HG02763 (cell line): ENCODE measurements at regions not wholly inside any gene's neighbourhood (a gene's known extent, or its start where the extent isn't known, plus 50 kb on each side); places are given as distances from the start of the nearest gene placed in this dataset.

Source experiments
- ATAC-seq: cut with Tn5 transposase; IDR thresholded peaks from one replicate; pipeline ENCODE4 v1.9.1; 2021; ENCODE audit warnings: mild to moderate bottlenecking, moderate library complexity; ENCODE audit not compliant: unreplicated experiment

DNA sequence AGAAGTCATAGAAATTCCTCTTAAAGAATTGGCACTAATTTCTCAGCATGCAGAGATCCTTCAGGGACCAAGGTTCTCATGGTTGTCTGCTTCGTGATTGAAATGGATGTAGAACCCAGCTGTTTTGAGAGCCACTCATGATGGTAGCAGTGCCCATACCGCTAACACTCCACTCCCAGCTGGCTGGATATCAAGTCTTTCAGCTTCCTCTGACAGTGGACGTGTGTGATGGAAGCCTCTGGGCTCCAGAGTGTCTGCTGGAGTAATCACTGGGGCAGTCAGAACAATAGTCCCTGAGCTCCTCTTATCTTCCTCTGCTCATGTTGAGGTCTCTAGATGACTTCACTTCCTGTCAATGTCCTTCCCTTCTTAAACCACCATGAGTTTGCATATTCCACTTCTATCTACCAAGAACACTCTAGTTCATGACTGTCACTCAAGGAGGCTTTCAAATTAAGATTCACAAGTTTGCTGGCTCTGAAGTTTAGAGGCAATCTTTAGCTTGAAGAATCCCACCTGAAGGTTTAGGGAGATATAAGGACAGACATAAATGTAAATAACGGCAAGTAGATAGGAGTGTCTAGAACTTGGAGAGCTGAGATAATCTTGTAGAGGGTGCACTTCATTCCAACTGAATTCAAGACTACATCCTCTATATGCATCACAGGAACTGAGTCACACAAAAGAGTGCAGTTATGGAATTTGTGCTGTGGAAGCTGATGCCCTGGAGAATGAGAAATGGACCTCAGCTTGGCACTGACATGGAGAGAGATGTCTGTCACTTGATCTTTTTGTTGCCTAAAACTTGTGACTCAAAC is 64.5 kb upstream of the WDR1 start:
- peak; percentile 91 for ATAC-seq

DNA sequence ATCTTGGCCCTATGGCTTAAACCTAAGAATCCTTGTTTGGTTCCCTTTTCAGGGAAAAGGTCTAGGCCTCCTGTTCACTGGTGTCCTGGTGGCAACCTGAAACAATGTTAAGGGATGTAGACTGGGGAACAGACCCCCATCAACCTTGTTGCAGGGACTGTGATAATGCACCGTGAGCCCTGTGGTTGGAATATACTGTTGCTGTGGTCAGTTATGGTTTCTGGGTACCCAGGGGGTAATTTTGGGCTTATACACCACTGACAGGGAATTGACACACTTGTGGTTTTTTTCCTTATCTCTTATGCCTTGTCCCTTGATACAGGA is 64.0 kb upstream of the WDR1 start:
- no peak for ATAC-seq

DNA sequence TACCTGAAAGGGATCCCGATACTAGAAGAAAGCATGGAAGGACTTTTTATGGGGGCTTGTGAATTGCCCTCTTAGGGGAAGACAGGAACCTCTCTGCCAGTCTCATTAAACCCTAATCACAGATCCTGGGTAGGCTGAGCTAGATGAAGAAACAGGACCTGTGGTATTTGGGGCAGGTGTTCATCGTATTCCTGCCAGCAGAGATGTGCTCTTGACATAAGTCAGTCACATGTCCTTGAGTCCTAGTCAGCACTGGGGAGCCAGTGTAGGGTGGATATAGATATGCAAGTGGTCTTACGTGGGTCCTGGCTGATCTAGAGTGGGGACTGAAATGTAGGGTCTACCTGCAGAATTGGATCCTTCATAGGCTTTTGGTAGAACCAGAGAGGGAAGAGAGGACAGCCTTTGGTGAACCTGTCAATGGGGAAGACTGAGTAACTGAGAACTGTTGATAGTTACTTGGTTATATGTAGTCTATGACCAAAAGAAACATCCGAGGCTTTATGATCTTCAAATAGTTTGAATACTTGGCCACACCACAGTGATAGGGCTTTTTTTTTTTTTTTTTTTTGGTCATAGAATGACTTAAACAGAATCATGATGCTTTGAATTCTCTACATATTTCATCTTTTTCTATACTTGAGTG is 63.5 kb upstream of the WDR1 start:
- ATAC-seq, result no peak

DNA sequence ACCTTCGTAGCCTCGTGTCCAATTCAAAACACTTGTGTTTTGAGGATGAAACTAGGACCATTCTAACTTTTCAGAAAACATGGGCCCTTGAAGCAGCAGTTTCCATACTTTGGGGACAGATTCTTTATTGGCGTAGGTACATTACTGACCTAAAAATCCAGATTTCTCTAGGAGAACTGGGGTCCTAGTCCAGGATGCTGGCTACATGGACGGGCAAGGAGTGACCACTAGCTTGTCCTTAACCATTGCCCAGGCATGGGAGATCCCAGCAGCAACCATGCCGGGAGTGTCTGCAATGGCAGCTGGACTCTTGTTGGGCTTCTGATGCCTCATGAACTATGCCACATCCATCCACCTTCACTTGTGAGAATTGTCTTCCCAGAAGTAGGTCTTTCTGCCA is 62.2 kb upstream of the WDR1 start:
- no peak for ATAC-seq

DNA sequence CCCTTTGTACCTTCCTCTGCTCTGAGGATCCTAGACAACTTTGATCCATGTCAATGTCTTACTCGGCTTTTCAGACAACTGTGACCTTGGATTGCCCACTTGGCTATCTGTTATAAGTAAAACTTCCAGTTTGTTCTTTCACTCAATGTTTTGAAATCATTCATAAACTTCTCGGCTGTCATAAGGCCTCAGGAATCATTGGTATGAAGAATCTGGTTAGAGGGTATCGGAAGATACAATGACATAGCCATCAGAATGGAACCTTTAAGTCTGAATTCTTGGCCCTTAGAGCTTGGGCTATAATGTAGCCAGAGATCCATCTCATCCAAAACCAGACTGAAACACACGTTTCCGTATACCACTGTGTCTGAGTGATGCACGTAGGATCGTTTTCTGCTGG is 59.0 kb upstream of the WDR1 start:
- no peak for ATAC-seq

DNA sequence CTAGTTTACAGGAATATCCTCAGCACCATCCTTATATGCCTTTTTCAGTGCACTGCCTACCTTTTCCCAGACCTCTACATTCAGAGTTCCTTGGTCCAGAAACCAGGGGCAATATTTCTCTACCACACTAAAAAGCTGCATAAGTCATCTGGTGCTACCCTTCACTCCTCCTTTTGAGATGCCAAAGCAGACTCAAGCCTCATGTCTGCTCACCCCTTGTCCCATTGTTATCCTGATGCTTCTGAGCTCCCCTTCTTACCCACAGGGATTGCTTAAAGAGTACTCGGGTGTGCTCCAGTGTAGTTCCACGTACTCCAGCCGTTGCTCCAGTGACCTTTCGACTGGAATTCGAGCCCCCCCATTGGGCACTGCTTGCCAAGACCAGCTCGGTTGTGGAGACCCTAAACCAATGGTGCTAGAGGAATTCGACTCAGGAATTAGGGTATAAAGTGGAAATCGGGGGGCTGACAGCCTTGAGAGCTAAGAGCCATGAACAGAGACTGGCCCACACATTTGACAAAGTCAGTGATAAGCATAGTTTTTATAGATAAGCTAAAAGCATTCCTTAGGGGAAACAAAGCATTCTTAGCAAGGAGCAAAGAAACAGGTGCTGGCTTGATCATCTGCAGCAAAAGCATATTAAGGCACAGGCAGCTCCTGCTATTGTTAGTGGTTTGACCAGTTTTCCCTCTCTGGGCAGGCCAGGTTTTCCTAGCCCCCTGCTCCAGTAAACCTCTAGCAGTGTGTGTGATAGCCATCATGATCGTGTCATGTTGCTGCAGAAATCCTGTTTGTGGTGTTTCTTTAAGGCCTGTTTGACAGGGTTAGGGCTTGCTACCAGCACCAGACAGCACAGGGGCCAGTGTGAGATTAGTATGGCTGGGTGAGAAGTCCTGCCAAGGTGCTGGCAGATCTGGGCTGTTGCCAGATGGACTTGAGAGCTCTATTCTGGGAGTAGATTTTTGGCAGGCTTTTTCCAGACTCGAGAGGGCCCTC is 57.5 kb upstream of the WDR1 start:
- ATAC-seq, result no peak

DNA sequence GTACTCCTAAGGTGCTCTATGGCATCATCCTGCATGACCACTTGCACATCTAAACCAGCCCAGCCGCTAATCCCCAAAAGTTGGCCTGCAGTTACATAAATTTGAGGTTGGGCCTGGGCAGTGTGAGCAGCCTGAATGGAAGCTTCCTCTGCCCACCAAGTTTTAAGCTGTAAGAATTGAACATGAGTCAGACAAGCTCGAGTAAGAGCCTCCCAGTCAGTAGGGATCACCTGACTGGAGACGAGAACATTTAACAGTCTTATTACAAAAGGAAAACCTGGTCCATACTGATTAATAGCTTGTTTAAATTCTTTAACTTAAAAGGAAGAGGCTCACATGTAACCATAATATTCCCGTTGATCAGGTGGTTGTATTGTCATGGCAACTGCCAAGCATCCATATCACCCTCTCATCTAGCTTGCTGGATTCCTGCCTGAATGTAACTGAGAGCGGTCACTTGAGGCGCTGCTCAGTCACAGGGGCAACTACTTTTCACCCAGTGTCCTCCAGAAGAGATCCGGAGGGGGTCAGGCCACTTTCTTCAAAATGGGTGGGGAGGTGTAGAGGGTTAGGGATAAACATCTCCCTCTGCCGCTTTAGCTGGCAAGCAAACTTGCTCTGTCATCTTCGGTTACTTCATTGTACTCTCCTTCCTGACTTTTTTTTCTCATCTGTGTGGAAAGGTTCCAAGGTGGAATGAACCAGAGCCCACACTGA is 56.6 kb upstream of the WDR1 start:
- ATAC-seq, result no peak

DNA sequence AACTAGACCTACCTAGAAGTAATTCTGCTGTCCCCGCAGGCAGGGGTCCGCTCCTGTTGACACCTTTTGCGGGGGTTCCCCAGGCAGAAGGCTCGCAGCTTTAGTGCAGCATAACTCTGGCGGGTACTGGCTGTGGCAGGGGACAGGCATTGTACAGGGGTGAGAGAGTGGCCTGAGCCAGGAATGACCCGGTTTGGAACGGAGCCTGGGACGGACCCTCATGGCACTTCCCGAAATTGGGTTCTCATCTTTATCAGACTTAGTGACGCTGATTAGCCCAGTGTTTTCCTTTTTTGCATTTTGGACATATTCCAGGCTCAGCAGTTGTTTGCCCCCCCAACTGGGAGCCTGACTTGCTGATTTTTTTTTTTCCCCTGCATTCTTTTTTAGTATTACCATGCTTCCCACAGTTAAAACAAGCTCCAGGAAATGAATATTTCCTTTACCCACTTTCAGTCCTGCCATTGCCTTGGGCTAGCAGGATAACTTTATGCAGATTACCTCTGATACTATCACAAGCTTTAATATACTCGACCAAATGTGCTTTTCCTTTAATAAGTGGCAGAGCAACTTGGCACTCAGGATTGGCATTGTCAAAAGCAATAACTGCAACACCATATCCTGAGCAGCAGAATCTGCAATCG is 55.8 kb upstream of the WDR1 start:
- ATAC-seq, result no peak

DNA sequence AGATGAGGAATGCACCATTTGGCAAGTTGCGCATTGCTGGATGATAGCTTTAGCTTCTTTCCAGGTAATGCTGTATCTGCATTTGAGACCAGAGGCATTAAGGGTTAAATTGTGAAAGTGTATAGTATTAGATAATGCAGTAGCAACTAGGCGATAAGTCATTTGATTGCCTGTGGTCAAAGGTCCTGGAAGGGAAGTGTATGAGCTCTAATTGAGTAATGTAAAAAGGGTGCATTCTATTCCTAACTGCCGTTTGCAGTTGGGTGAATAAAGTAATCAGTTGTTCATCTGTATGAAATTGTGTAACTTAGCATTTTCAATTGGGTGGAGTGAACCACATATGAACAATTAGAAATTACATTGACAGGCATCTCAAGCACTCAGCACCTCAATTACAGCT is 54.5 kb upstream of the WDR1 start:
- no peak for ATAC-seq

DNA sequence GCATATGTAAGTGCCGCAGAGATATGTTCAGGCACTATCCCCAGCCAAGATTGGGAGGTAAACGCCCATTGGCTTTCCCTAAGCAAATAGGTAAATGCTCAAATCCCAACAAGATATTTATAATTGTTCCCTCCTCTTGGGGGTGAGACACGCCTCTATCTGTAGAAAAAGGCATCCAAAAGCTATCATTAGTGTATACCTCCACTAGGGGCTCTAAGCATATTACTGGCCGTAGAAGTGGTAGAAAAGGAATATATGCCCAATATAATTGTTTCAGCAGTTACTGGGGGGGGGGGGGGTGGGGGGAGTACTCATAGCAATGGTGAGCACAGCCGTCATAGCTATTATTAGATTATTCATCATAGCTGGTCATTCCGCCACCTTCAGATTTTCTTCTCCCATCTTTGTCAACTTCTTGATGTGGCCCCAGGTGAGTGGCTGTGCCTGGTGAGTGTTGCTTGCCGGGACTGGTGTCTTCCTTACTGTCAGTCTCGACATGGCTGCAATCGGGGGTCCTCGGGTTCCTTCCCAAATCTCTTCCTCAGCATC is 53.3 kb upstream of the WDR1 start:
- no peak for ATAC-seq

DNA sequence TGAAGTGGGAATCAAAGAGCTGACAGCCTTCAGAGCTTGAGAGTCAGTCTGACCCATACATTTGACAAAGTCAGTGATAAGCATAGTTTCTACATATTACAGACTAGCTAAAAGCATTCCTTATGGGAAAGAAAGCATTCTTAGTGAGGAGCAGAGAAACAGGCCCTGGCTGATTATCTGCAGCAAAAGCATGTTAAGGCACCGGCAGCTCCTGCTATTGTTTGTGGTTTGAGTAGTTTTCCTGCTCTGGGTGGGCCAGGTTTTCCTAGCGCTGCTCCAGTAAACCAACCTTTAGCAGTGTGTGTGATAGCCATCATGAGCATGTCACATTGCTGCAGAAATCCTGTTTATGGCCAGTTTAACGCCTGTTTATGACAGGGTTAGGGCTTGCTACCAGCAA is 51.6 kb upstream of the WDR1 start:
- no peak for ATAC-seq

DNA sequence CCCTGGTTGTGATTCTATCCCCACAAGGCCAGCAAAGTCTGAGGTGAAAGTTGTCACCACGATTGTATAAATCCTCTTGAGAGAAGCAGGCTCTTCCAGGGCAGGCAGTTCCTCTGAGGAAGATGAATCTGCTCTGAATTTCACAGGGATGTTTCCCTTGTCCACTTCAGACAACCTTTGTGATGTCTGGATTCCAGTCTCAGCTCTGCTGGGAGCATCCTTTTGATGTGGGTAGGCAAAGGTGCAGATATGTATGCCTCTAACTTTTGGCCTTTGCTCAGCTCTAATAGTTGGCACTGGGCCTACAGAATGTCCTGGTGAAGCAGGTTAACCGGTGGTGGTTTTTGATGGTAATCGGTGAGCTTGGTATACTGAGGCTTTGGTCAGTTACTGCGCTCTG is 50.6 kb upstream of the WDR1 start:
- ATAC-seq, result no peak
